H1 (cell line): ENCODE measurements at regions not wholly inside any gene's neighbourhood (a gene's known extent, or its start where the extent isn't known, plus 50 kb on each side); places are given as distances from the start of the nearest gene placed in this dataset.

ENCODE experiments used
- CTCF ChIA-PET: fragments of 300-600 bp; sonication (Branson Sonifier 250); formaldehyde crosslinking; loops from one replicate; lab custom pipeline; 2021; ENCODE audit not compliant: partially characterized antibody; lab: Charles Lee
- POLR2A ChIA-PET: fragments of 300-600 bp; sonication (Branson Sonifier 250); formaldehyde crosslinking; loops from one replicate; lab custom pipeline; 2021; ENCODE audit warnings: inconsistent platforms; ENCODE audit not compliant: partially characterized antibody; lab: Charles Lee
- DNase-seq, 2 experiments: peaks; one replicate each; pipeline versions ENCODE4 v3.0.0 to v3.0.0-alpha.2; 2010 to 2022; ENCODE audit warnings: low spot score in 2 of 2, low read depth in 1 of 2, mixed read lengths in 1 of 2
- FAIRE-seq: peaks from 2 replicates; lab custom pipeline; 2011; peaks lifted over from hg19 to GRCh38; lab: Jason Lieb, UNC
- H2AFZ ChIP-seq: 2 replicates; pipeline ENCODE4 v1.8.1; 2012; ENCODE audit warnings: low read length, inconsistent platforms
- H2AK5ac ChIP-seq: 2 replicates; pipeline ENCODE4 v1.6.1; 2013; ENCODE audit warnings: low read depth, low read length
- H2BK120ac ChIP-seq: replicated peaks from 2 replicates; pipeline ENCODE3; 2013; ENCODE audit warnings: low read depth, low read length, inconsistent platforms
- H2BK12ac ChIP-seq: 2 replicates; pipeline ENCODE4 v1.6.1; 2013; ENCODE audit warnings: low read depth, low read length
- H2BK15ac ChIP-seq: 2 replicates; pipeline ENCODE4 v1.6.1; 2013; ENCODE audit warnings: low read length
- H2BK20ac ChIP-seq: 2 replicates; pipeline ENCODE4 v1.6.1; 2013; ENCODE audit warnings: low read length
- H2BK5ac ChIP-seq: 2 replicates; pipeline ENCODE4 v1.6.1; 2013; ENCODE audit warnings: low read depth, low read length
- H3K14ac ChIP-seq: 2 replicates; pipeline ENCODE4 v1.6.1; 2013; ENCODE audit warnings: inconsistent platforms; ENCODE audit not compliant: insufficient read length
- H3K18ac ChIP-seq: 2 replicates; pipeline ENCODE4 v1.6.1; 2013; ENCODE audit warnings: low read length; ENCODE audit errors: extremely low read depth
- H3K23ac ChIP-seq: 2 replicates; pipeline ENCODE4 v1.6.1; 2013; ENCODE audit warnings: inconsistent platforms; ENCODE audit not compliant: insufficient read length
- H3K23me2 ChIP-seq: 2 replicates; pipeline ENCODE4 v1.6.1; 2013; ENCODE audit warnings: low read depth, low read length
- H3K27ac ChIP-seq: 2 replicates; pipeline ENCODE4 v1.6.1; 2011; ENCODE audit warnings: low read depth, low read length, inconsistent platforms
- H3K27me3 ChIP-seq, 4 experiments: replicated peaks in 1 of 4; 1 replicate in 1 of 4; 2 replicates in 3 of 4; pipeline versions ENCODE4 v1.6.1 to v1.8.1; 2011 to 2013; ENCODE audit warnings: low read length in 3 of 4, mild to moderate bottlenecking in 3 of 4, inconsistent platforms in 2 of 4, mixed read lengths in 2 of 4, moderate library complexity in 1 of 4; ENCODE audit not compliant: control insufficient read depth in 3 of 4, insufficient read depth in 3 of 4; ENCODE audit errors: extremely low read depth in 1 of 4
- H3K36me3 ChIP-seq, 4 experiments: 2 replicates each; pipeline versions ENCODE4 v1.6.1 to v1.8.1; 2011 to 2013; ENCODE audit warnings: mild to moderate bottlenecking in 4 of 4, low read length in 3 of 4, moderate library complexity in 2 of 4, control low read depth in 1 of 4, inconsistent platforms in 1 of 4; ENCODE audit not compliant: insufficient read depth in 4 of 4, control insufficient read depth in 2 of 4
- H3K4ac ChIP-seq: replicated peaks from 2 replicates; pipeline ENCODE3; 2013; ENCODE audit warnings: low read length, low read depth, mixed read lengths, inconsistent platforms; ENCODE audit not compliant: insufficient read length
- H3K4me1 ChIP-seq, 4 experiments: replicated peaks in 1 of 4; 1 replicate in 1 of 4; 2 replicates in 3 of 4; pipeline versions ENCODE4 v1.6.1 to v1.8.1; 2011 to 2013; ENCODE audit warnings: low read length in 3 of 4, inconsistent platforms in 2 of 4, mixed read lengths in 1 of 4; ENCODE audit not compliant: insufficient read depth in 4 of 4, control insufficient read depth in 3 of 4
- H3K4me2 ChIP-seq, 2 experiments: 2 replicates each; pipeline versions ENCODE4 v1.6.1 to v1.8.1; 2011 to 2013; ENCODE audit warnings: low read depth in 2 of 2, low read length in 2 of 2, control low read depth in 1 of 2, inconsistent platforms in 1 of 2, mild to moderate bottlenecking in 1 of 2; ENCODE audit not compliant: insufficient read depth in 1 of 2
- H3K4me3 ChIP-seq, 4 experiments: fragments of 200-600, 300-600 bp in 1 of 4; sonication (generic), shearing (Covaris generic), sonication (Bioruptor Twin) in 1 of 4; 2 replicates each; pipeline versions ENCODE4 v1.5.1 to v1.8.1; 2011 to 2016; ENCODE audit warnings: low read length in 4 of 4, low read depth in 3 of 4, control low read depth in 2 of 4, inconsistent platforms in 2 of 4, mild to moderate bottlenecking in 2 of 4, mixed read lengths in 1 of 4, moderate library complexity in 1 of 4; ENCODE audit not compliant: insufficient read depth in 2 of 4; ENCODE audit errors: extremely low read depth in 1 of 4
- H3K56ac ChIP-seq: replicated peaks from 2 replicates; pipeline ENCODE3; 2013; ENCODE audit warnings: low read depth, mild to moderate bottlenecking, mixed read lengths, low read length, inconsistent platforms; ENCODE audit not compliant: insufficient read length
- H3K79me1 ChIP-seq: 2 replicates; pipeline ENCODE4 v1.6.1; 2013; ENCODE audit warnings: low read depth, low read length, control low read depth
- H3K79me2 ChIP-seq, 2 experiments: 2 replicates each; pipeline versions ENCODE4 v1.6.1 to v1.8.1; 2012 to 2013; ENCODE audit warnings: low read length in 2 of 2, mild to moderate bottlenecking in 2 of 2, inconsistent platforms in 1 of 2; ENCODE audit not compliant: insufficient read depth in 2 of 2, control insufficient read depth in 1 of 2
- H3K9ac ChIP-seq, 4 experiments: replicated peaks in 1 of 4; 1 replicate in 1 of 4; 2 replicates in 3 of 4; pipeline versions ENCODE4 v1.6.1 to v1.8.1; 2011 to 2013; ENCODE audit warnings: low read depth in 3 of 4, low read length in 3 of 4, control low read depth in 2 of 4, mild to moderate bottlenecking in 2 of 4, moderate library complexity in 2 of 4, inconsistent platforms in 1 of 4; ENCODE audit errors: extremely low read depth in 1 of 4
- H3K9me3 ChIP-seq, 2 experiments: 2 replicates each; pipeline versions ENCODE4 v1.6.1 to v1.8.1; 2012 to 2013; ENCODE audit warnings: mild to moderate bottlenecking in 2 of 2, moderate library complexity in 2 of 2, control low read depth in 1 of 2, inconsistent platforms in 1 of 2, low read depth in 1 of 2, low read length in 1 of 2, mixed read lengths in 1 of 2; ENCODE audit not compliant: insufficient read depth in 2 of 2
- H4K20me1 ChIP-seq, 2 experiments: replicated peaks in 1 of 2; 2 replicates each; pipeline versions ENCODE3 to v1.8.1; 2011 to 2013; ENCODE audit warnings: inconsistent platforms in 2 of 2, low read length in 2 of 2, mild to moderate bottlenecking in 1 of 2; ENCODE audit not compliant: insufficient read depth in 2 of 2, control insufficient read depth in 1 of 2
- H4K5ac ChIP-seq: 2 replicates; pipeline ENCODE4 v1.6.1; 2013; ENCODE audit warnings: low read length, low read depth, mixed read lengths, inconsistent platforms; ENCODE audit not compliant: insufficient read length
- H4K8ac ChIP-seq: 2 replicates; pipeline ENCODE4 v1.8.0; 2013; ENCODE audit warnings: mild to moderate bottlenecking, moderate library complexity, low read length, inconsistent platforms; ENCODE audit not compliant: insufficient read depth; ENCODE audit errors: extremely low read depth
- H4K91ac ChIP-seq: replicated peaks from 2 replicates; pipeline ENCODE3; 2013; ENCODE audit warnings: low read length, mixed read lengths, inconsistent platforms; ENCODE audit not compliant: insufficient read length
- BACH1 ChIP-seq: IDR thresholded peaks from 2 replicates; pipeline ENCODE4 v1.6.1; 2012; ENCODE audit warnings: low read length, improper control_type of control experiment
- BRCA1 ChIP-seq: IDR thresholded peaks from 2 replicates; pipeline ENCODE4 v1.6.1; 2012; ENCODE audit warnings: low read depth, low read length, improper control_type of control experiment
- CEBPB ChIP-seq: IDR thresholded peaks from 2 replicates; pipeline ENCODE4 v1.6.1; 2012; ENCODE audit warnings: low read depth, low read length
- EGR1 ChIP-seq: IDR thresholded peaks from 2 replicates; pipeline ENCODE4 v1.6.1; 2011; ENCODE audit warnings: low read depth, low read length, borderline replicate concordance
- EP300 ChIP-seq, 2 experiments: IDR thresholded peaks; 1 replicate in 1 of 2; 2 replicates in 1 of 2; pipeline ENCODE4 v1.6.1; 2011 to 2012; ENCODE audit warnings: low read depth in 2 of 2, low read length in 2 of 2, mild to moderate bottlenecking in 2 of 2, borderline replicate concordance in 1 of 2, inconsistent platforms in 1 of 2, moderate library complexity in 1 of 2
- EZH2 ChIP-seq: fragments of 200-600 bp; sonication (generic); IDR thresholded peaks from 2 replicates; pipeline ENCODE4 v1.7.1; 2012; ENCODE audit warnings: low read depth, mild to moderate bottlenecking, moderate library complexity, low read length, inconsistent platforms; ENCODE audit not compliant: severe bottlenecking
- GABPA ChIP-seq: IDR thresholded peaks from 2 replicates; pipeline ENCODE4 v1.6.1; 2011; ENCODE audit warnings: mild to moderate bottlenecking, low read length, moderate library complexity, borderline replicate concordance; ENCODE audit not compliant: insufficient read depth
- JUN ChIP-seq: IDR thresholded peaks from 2 replicates; pipeline ENCODE4 v1.6.1; 2011; ENCODE audit warnings: low read depth, mild to moderate bottlenecking, improper control_type of control experiment, low read length
- MAFK ChIP-seq: IDR thresholded peaks from 2 replicates; pipeline ENCODE4 v1.6.1; 2012; ENCODE audit warnings: low read depth, mild to moderate bottlenecking, improper control_type of control experiment, low read length
- NRF1 ChIP-seq: IDR thresholded peaks from 2 replicates; pipeline ENCODE4 v1.6.1; 2011; ENCODE audit warnings: mild to moderate bottlenecking, low read depth, low read length, improper control_type of control experiment
- POU5F1 ChIP-seq: IDR thresholded peaks from 2 replicates; pipeline ENCODE4 v1.6.1; 2011; ENCODE audit warnings: low read depth, mild to moderate bottlenecking, low read length, moderate library complexity
- RAD21 ChIP-seq, 2 experiments: IDR thresholded peaks in 1 of 2; conservative IDR thresholded peaks in 1 of 2; 2 replicates each; pipeline ENCODE4 v1.6.1; 2011; ENCODE audit warnings: low read depth in 2 of 2, low read length in 2 of 2, improper control_type of control experiment in 1 of 2, inconsistent platforms in 1 of 2, mild to moderate bottlenecking in 1 of 2, moderate library complexity in 1 of 2
- TCF12 ChIP-seq: IDR thresholded peaks from 2 replicates; pipeline ENCODE4 v1.6.1; 2011; ENCODE audit warnings: low read depth, mild to moderate bottlenecking, low read length
- WGBS, 2 experiments: shearing (Covaris generic) in 1 of 2; methylation state at CpG; one replicate each; pipeline versions ENCODE4 v1.1.6 to v1.1.7; 2013 to 2015; ENCODE audit warnings: low lambda C conversion rate in 2 of 2, mixed read lengths in 2 of 2, inconsistent platforms in 1 of 2, low coverage in 1 of 2, missing lambda C conversion rate in 1 of 2; ENCODE audit not compliant: insufficient replicate concordance in 2 of 2, insufficient coverage in 1 of 2, insufficient read length in 1 of 2; ENCODE audit errors: extremely low coverage in 1 of 2, missing lambda C conversion rate in 1 of 2; 5-methylcytosine and 5-hydroxymethylcytosine counted together
- TF ChIP-seq, protein P1 (sequence below): IDR thresholded peaks from 2 replicates; pipeline ENCODE4 v1.6.1; 2011; ENCODE audit warnings: low read depth, mild to moderate bottlenecking, low read length; ENCODE audit not compliant: insufficient read depth

- Histone ChIP-seq H3K23me2 (peaks cover 15% of the 10 kb centered on the region; the same call in 1 of the 2 replicates), H4K20me1 (no peaks in the 10 kb centered on the region), H2BK20ac (no peak overlapping the region), H4K5ac (no peak overlapping the region), H3K18ac (no peak overlapping the region), H3K56ac (no peak overlapping the region), H3K4me1 (no peaks in the 10 kb centered on the region; a peak in 1 of 7 replicates), H2BK120ac (no peak overlapping the region), H2BK12ac (no peak overlapping the region), H2AK5ac (no peak overlapping the region), H3K23ac (no peak overlapping the region), H4K91ac (no peak overlapping the region), H3K27ac (no peak overlapping the region), H3K9ac (no peak overlapping the region), H2BK15ac (no peak overlapping the region), H3K14ac (no peak overlapping the region), H3K79me1 (no peaks in the 10 kb centered on the region), H3K4me2 (no peak overlapping the region), H3K4ac (no peak overlapping the region), H2AFZ (no peak overlapping the region), H3K36me3 (no peaks in the 10 kb centered on the region), H3K9me3 (0 out of 4 replicates have a peak, but pooled peaks cover 0 to 3% of the 10 kb centered on the region in 2 experiments), H3K4me3 (no peak overlapping the region), H2BK5ac (no peak overlapping the region), H3K27me3 (no peaks in the 10 kb centered on the region), H4K8ac (no peak overlapping the region), H3K79me2 (no peaks in the 10 kb centered on the region)
- WGBS, 2 experiments: 91% methylated on average over 7 of the region's 7 CpGs; no CpG with 5 or more reads in 1 of the 2 experiments
- ChIA-PET POLR2A (no interaction called here), CTCF (interaction anchor here (0.7 kb wide), 1 partner anchor 16 kb away, joined by 3 read pairs; no protein-coding TSS in a partner anchor)
- DNase-seq: no peak
- no peak for FAIRE-seq
- no peak for TF ChIP-seq EZH2
- no peak for TF ChIP-seq BACH1
- TF ChIP-seq RAD21 (IDR thresholded peaks at IDR 0.05 in 1 of 2, conservative IDR thresholded peaks at IDR 0.05 in 1 of 2; ENCODE audit: low read depth in 2 of 2, low read length in 2 of 2): no peak
- TF ChIP-seq NRF1: no peak
- no peak for TF ChIP-seq POU5F1
- no peak for TF ChIP-seq GABPA
- no peak for TF ChIP-seq EP300 (IDR thresholded peaks at IDR 0.05; ENCODE audit: borderline replicate concordance in 1 of 2, low read depth in 2 of 2, low read length in 2 of 2)
- TF ChIP-seq TCF12: no peak
- no peak for TF ChIP-seq CEBPB
- TF ChIP-seq EGR1: no peak
- no peak for TF ChIP-seq BRCA1
- TF ChIP-seq, protein P1, sequence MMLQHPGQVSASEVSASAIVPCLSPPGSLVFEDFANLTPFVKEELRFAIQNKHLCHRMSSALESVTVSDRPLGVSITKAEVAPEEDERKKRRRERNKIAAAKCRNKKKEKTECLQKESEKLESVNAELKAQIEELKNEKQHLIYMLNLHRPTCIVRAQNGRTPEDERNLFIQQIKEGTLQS: no peak
- no peak for TF ChIP-seq JUN
- TF ChIP-seq MAFK: no peak
Measured at GRCh38 chr11:71366076-71366475, 82.1 kb downstream of the DHCR7 start.
